T-helper 1 cell treated with Interleukin-12 subunit alpha and Interleukin-12 subunit beta and Interleukin-4 antibody, amounts not matched to agents 30 μg/mL and 1 μg/mL, for 36 hours (primary cell): ENCODE measurements at regions not wholly inside any gene's neighbourhood (a gene's known extent, or its start where the extent isn't known, plus 50 kb on each side); places are given as distances from the start of the nearest gene placed in this dataset.

Experiments
- H3K27ac Mint-ChIP-seq: one replicate; pipeline ENCODE4 v1.8.0; 2021; ENCODE audit warnings: mild to moderate bottlenecking, mixed read lengths
- H3K27me3 Mint-ChIP-seq: one replicate; pipeline ENCODE4 v1.8.0; 2021; ENCODE audit warnings: low read depth, mixed read lengths
- H3K36me3 Mint-ChIP-seq: one replicate; pipeline ENCODE4 v1.8.0; 2021; ENCODE audit warnings: low read depth, mixed read lengths
- H3K4me1 Mint-ChIP-seq: one replicate; pipeline ENCODE4 v1.8.0; 2021; ENCODE audit warnings: low read depth, mixed read lengths
- H3K4me3 Mint-ChIP-seq: one replicate; pipeline ENCODE4 v1.8.0; 2021; ENCODE audit warnings: mild to moderate bottlenecking, moderate library complexity, mixed read lengths
- H3K9me3 Mint-ChIP-seq: one replicate; pipeline ENCODE4 v1.8.0; 2021; ENCODE audit warnings: mixed read lengths

- Mint-ChIP-seq H3K4me1 (no peaks in the 10 kb centered on the region), H3K4me3 (no peak overlapping the region), H3K27ac (no peak overlapping the region), H3K36me3 (no peaks in the 10 kb centered on the region), H3K9me3 (no peaks in the 10 kb centered on the region), H3K27me3 (no peaks in the 10 kb centered on the region)
Observed at GRCh38 chr6:146989860-146990259, 214.4 kb upstream of the STXBP5 start.

DNA sequence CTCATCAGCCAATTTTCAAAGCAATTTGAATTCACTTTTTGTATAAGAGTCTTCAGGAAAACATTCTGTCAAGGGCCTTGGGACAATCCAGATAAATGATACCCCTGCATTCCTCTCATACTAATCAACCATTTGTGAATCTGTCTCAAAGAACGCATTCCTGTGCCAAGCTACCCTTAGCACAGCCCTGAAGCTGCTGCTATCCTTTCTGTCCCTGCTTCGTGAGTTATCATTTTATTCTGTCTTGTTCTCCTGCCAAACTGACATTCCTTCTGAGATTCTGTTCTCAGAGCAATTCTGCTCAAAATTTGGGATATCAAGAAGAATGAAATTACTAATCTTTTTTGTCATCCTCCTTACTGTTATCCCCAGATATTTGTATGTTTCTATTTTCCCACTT lies 213.9 kb upstream of the STXBP5 start:
- H3K27ac Mint-ChIP-seq: no peak overlapping the region
- no peaks in the 10 kb centered on the region for H3K27me3 Mint-ChIP-seq
- no peak overlapping the region for H3K4me3 Mint-ChIP-seq
- H3K4me1 Mint-ChIP-seq: no peaks in the 10 kb centered on the region
- no peaks in the 10 kb centered on the region for H3K9me3 Mint-ChIP-seq
- no peaks in the 10 kb centered on the region for H3K36me3 Mint-ChIP-seq

DNA sequence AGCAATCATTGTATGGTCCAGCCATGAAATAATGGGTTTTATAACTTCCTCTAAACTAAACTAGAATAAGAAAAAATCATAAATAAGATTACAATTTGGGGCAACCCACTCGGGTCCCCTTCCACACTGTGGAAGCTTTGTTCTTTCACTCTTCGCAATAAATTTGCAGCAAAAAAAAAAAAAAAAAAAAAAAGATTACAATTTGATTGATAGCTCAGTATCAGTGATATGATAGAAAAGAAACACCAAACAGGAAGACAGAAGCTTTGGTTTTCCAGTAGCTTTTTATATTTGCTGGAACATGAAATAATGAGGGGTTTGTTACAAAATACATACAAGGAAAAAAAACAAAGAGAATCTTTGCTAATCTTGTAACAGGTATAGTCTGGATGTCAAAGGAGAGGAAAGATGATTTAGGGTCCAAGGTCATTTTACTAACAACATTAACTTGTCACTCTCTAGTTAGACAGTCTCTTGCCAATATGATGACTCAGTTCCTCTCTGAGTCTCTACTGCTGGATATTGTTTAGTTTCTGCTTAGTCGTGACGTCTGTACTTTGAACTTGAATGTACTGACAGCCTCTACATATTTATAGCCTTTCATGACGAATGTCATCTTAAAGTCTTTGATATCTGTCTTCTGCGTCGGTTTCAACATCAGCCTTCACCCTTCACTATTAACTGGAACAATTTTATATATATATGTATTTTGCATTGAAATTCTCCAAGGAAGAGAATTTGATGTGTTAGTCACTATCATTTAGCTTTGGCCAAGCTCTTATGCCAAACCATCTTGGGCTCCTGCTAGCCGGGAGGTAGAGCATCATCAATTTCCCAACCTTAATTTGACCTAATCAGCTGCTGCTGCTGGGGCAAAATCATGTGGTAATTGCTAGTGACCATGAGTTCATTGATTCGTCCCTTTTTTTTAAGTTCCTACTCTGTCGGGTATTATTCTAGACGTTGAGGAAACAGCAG lies 213.1 kb upstream of the STXBP5 start:
- H3K9me3 Mint-ChIP-seq: no peaks in the 10 kb centered on the region
- H3K27me3 Mint-ChIP-seq: no peaks in the 10 kb centered on the region
- H3K4me1 Mint-ChIP-seq: no peaks in the 10 kb centered on the region
- H3K36me3 Mint-ChIP-seq: no peaks in the 10 kb centered on the region
- H3K4me3 Mint-ChIP-seq: no peak overlapping the region
- H3K27ac Mint-ChIP-seq: no peak overlapping the region

DNA sequence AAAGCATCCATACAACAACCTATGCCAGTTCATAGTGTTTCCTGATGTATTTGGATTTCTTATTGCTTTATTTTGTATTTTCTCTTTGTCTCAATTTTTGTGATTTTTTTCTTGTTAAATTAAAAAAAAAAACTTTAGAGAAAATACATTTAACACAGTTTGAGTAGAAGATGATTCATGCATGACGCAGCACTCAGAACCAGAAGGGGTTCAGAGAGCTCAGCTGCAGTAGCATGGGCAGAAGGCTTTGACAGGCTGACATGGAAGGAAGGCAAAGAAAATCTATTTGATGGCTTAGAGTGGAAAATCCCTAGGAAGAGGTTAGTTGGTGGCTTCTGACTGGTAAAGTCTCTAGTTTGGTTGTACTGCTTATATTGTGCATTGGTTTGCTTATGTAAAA lies 207.2 kb upstream of the STXBP5 start:
- H3K9me3 Mint-ChIP-seq: no peaks in the 10 kb centered on the region
- H3K4me1 Mint-ChIP-seq: no peaks in the 10 kb centered on the region
- no peak overlapping the region for H3K27ac Mint-ChIP-seq
- peaks cover 4% of the 10 kb centered on the region for H3K27me3 Mint-ChIP-seq
- no peak overlapping the region for H3K4me3 Mint-ChIP-seq
- H3K36me3 Mint-ChIP-seq: no peaks in the 10 kb centered on the region

DNA sequence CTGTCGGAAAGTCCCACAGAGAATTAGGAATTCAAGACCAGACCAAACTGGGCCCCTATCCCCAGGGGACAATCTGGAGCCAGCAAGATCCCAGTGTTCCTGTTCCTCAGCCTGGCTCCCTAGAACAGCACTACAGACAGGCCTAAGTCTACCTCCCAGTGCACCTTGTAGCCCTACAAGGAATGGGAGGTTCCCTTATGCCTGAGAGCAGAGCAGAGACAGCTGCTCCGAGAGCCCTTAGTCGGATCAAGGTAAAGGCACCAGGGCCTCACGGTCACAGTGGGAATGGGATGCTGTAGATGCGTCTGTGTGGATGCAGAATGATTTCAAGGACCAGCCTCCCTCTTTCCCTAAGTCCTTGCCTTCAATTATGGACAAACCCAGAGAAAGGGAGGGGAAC lies 204.5 kb upstream of the STXBP5 start:
- H3K27ac Mint-ChIP-seq: no peak overlapping the region
- no peak overlapping the region for H3K4me3 Mint-ChIP-seq
- no peaks in the 10 kb centered on the region for H3K36me3 Mint-ChIP-seq
- no peaks in the 10 kb centered on the region for H3K9me3 Mint-ChIP-seq
- peaks cover 4% of the 10 kb centered on the region for H3K27me3 Mint-ChIP-seq
- no peaks in the 10 kb centered on the region for H3K4me1 Mint-ChIP-seq

- Mint-ChIP-seq H3K27me3 (peaks cover 4% of the 10 kb centered on the region), H3K4me3 (no peak overlapping the region), H3K27ac (no peak overlapping the region), H3K36me3 (no peaks in the 10 kb centered on the region), H3K9me3 (peaks cover 3% of the 10 kb centered on the region), H3K4me1 (no peaks in the 10 kb centered on the region)
Observed at GRCh38 chr6:147000545-147001488, 203.4 kb upstream of the STXBP5 start.

DNA sequence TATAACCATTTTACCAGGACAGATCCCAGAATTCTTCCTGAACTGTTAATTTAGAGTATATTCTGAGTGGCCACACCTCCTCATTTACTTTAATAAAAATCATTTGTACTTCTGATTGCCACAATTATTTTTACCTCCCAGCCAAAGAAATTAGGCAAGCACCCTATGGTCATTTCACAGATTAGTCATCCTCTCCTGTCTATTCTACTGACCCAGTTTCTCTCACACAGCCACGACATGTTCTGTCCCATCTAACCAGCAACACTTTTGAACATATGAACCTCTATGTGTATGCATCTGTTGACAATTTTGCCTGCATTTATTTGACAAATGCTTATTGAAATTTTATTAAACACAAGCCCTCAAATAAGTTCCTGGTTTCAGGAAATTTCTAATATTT lies 202.6 kb upstream of the STXBP5 start:
- H3K4me1 Mint-ChIP-seq: no peaks in the 10 kb centered on the region
- peaks cover 4% of the 10 kb centered on the region for H3K27me3 Mint-ChIP-seq
- H3K27ac Mint-ChIP-seq: no peak overlapping the region
- H3K9me3 Mint-ChIP-seq: peaks cover 3% of the 10 kb centered on the region
- no peak overlapping the region for H3K4me3 Mint-ChIP-seq
- no peaks in the 10 kb centered on the region for H3K36me3 Mint-ChIP-seq

DNA sequence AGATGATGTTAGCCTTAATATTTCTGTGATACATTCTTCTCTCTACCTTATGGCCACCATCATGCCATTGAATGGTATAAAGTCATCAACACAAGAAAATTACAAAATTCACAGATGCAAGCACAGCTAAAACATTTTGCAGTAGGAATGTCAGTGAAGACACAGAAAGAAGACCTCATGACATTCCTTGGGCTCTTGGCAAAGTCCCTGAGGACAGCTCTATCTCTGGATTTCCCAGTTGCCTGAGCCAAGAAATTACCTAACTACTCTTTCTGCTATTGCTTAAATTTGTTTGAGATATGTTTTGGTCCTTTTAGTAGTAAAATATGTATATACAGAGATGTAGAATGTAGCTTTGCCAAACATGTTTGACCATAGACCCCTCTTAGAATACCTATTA lies 201.0 kb upstream of the STXBP5 start:
- peaks cover 3% of the 10 kb centered on the region for H3K9me3 Mint-ChIP-seq

DNA sequence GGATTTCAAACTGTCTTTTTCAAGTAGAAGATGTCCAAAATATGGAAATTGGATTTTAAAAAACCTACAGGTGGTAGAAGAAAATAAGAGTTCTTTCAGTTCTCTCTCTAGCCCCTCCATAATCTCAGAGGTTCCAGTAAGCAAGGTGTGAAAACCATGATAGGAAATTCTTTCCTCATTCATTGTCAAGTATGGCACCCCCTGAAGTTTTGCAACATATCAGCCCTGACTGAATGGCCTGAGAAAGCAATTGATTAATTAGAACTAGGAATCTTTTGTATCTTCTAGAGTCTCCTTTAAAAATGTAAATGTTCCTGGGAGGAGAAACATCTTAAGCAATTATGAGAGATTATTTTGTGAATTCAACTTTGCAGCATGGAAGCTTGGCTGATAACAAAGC lies 198.7 kb upstream of the STXBP5 start:
- Mint-ChIP-seq H3K4me1 (peaks cover 5% of the 10 kb centered on the region), H3K27me3 (peaks cover 4% of the 10 kb centered on the region), H3K27ac (no peak overlapping the region), H3K4me3 (no peak overlapping the region), H3K9me3 (peaks cover 7% of the 10 kb centered on the region), H3K36me3 (no peaks in the 10 kb centered on the region)

More for the DNA sequence above, 201.0 kb upstream of the STXBP5 start:
- H3K27ac Mint-ChIP-seq: no peak overlapping the region
- H3K4me3 Mint-ChIP-seq: no peak overlapping the region
- H3K36me3 Mint-ChIP-seq: no peaks in the 10 kb centered on the region
- H3K27me3 Mint-ChIP-seq: peaks cover 4% of the 10 kb centered on the region
- no peaks in the 10 kb centered on the region for H3K4me1 Mint-ChIP-seq

DNA sequence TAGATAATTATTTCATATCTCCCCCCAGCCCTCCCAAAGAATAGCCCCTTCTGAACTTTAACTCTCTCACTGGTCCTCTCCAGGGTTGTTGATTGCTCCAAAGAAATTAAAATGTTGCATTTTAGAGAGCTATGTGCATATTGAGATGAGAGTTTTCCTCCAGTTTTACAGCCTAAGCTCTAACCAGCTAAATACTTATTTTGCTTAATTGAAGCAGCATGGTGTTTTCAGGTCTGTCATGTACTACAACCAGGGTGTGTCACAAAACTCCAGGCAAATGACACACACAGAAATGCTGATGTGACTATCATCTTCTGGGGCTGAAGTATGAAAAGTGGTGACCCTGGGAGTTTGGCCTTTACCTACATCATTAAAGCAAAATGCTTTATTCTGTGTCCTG lies 196.8 kb upstream of the STXBP5 start:
- Mint-ChIP-seq H3K9me3 (peaks cover 14% of the 10 kb centered on the region), H3K4me1 (peaks cover 5% of the 10 kb centered on the region), H3K27me3 (no peaks in the 10 kb centered on the region), H3K4me3 (no peak overlapping the region), H3K36me3 (no peaks in the 10 kb centered on the region), H3K27ac (no peak overlapping the region)

- Mint-ChIP-seq H3K27ac (no peak overlapping the region), H3K4me1 (peaks cover 5% of the 10 kb centered on the region), H3K27me3 (no peaks in the 10 kb centered on the region), H3K4me3 (no peak overlapping the region), H3K36me3 (no peaks in the 10 kb centered on the region), H3K9me3 (peaks cover 14% of the 10 kb centered on the region)
Observed at GRCh38 chr6:147009358-147009757, 194.9 kb upstream of the STXBP5 start.

- H3K4me3 Mint-ChIP-seq: no peak overlapping the region
- H3K4me1 Mint-ChIP-seq: peaks cover 6% of the 10 kb centered on the region
- H3K27me3 Mint-ChIP-seq: no peaks in the 10 kb centered on the region
Observed at GRCh38 chr6:147015674-147016073, 188.5 kb upstream of the STXBP5 start.

DNA sequence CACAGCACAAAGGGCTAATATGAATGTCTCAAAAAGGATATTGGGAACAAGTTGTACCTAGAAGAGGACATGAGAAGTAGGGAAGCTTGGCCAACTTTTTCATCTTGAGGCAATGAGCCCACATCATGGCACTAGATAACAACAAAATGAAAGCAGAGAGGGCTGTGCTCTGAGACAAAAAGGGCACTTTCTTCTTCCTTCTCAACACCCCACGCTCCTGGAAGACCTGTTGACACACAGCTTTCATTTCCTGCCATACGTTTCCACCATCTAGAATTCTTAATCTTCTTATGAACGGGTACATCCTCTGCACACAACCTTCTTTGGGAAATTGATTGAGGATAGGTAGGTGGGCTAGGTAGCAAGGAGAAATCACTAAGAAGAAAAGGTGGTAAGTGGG lies 187.8 kb upstream of the STXBP5 start:
- Mint-ChIP-seq H3K27ac (no peak overlapping the region), H3K27me3 (no peaks in the 10 kb centered on the region), H3K36me3 (no peaks in the 10 kb centered on the region), H3K4me3 (no peak overlapping the region), H3K4me1 (peaks cover 6% of the 10 kb centered on the region), H3K9me3 (peaks cover 8% of the 10 kb centered on the region)

More at GRCh38 chr6:147015674-147016073, 188.5 kb upstream of the STXBP5 start:
- Mint-ChIP-seq H3K27ac (no peak overlapping the region), H3K36me3 (no peaks in the 10 kb centered on the region), H3K9me3 (peaks cover 8% of the 10 kb centered on the region)

GRCh38 chr6:147017153-147017552 lies 187.1 kb upstream of the STXBP5 start:
- Mint-ChIP-seq H3K36me3 (no peaks in the 10 kb centered on the region), H3K27me3 (no peaks in the 10 kb centered on the region), H3K9me3 (peaks cover 2% of the 10 kb centered on the region)

More at GRCh38 chr6:147017153-147017552, 187.1 kb upstream of the STXBP5 start:
- no peak overlapping the region for H3K27ac Mint-ChIP-seq
- H3K4me1 Mint-ChIP-seq: peaks cover 6% of the 10 kb centered on the region
- H3K4me3 Mint-ChIP-seq: no peak overlapping the region
